Urinary bladder (tissue), 3 donors: ENCODE measurements at regions not wholly inside any gene's neighbourhood (a gene's known extent, or its start where the extent isn't known, plus 50 kb on each side); places are given as distances from the start of the nearest gene placed in this dataset.

Experiments used
- DNase-seq: peaks from one replicate; pipeline ENCODE4 v3.0.0-alpha.2; 2015; ENCODE audit errors: extremely low spot score
- H3K27ac ChIP-seq: one replicate; pipeline ENCODE4 v1.5.1; 2013; ENCODE audit warnings: low read depth, mild to moderate bottlenecking, moderate library complexity
- H3K36me3 ChIP-seq: one replicate; pipeline ENCODE4 v1.6.1; 2013; ENCODE audit warnings: mild to moderate bottlenecking, moderate library complexity; ENCODE audit not compliant: insufficient read depth
- H3K4me1 ChIP-seq: one replicate; pipeline ENCODE4 v1.6.1; 2013; ENCODE audit warnings: mild to moderate bottlenecking, moderate library complexity; ENCODE audit not compliant: insufficient read depth
- H3K4me3 ChIP-seq: one replicate; pipeline ENCODE4 v1.5.1; 2013; ENCODE audit warnings: low read depth, low read length
- WGBS: extraction: QIAGEN DNeasy Blood & Tissue Kit; methylation state at CpG from one replicate; pipeline ENCODE4 v1.1.7; 2013; 5-methylcytosine and 5-hydroxymethylcytosine counted together
- donor health status: healthy with polysubstance abuse.
- donor health status: healthy.

DNA sequence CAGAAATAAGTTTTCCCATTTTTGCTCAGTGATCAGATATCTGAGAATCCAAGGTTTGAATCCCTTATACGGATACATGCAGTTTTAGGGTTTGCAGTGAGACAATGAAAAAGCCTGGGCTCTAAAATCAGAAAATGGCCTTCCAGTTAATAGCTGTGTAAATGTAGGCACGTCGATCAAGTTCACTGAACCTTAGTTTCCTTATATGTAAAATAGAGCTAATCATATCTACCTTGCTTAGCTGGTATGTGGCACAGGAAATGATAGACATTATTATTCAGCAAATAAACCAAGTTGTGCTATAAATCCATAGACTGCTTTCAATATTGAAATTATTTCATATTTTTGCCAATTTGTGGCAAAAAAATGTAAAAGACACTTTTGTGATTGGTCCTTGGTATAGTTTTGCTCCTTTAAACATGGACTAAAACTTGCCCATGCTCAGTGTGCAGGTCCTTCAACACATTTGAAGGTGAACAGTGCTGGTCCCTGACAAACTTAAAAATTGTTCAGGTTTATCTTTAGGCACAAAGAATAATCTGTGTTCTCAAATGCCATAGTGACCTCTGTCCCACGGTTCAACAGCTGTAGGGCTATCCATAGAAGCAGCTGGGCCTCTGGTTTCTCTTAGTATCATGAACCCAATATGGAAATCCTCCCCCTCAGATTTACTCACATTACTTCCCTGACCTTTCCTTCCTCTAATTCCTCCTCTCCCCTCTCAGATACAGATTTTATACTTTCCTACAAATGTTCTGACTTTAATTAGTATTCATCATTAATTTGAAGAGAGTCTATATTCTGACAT, 51.0 kb downstream of the CCDC54 start:
- Histone ChIP-seq H3K36me3 (no peaks in the 10 kb centered on the region), H3K27ac (no peak overlapping the region), H3K4me1 (peaks cover 2% of the 10 kb centered on the region), H3K4me3 (no peak overlapping the region)
- no peak for DNase-seq
- 79% methylated on average over 4 of the region's 4 CpGs for WGBS

DNA sequence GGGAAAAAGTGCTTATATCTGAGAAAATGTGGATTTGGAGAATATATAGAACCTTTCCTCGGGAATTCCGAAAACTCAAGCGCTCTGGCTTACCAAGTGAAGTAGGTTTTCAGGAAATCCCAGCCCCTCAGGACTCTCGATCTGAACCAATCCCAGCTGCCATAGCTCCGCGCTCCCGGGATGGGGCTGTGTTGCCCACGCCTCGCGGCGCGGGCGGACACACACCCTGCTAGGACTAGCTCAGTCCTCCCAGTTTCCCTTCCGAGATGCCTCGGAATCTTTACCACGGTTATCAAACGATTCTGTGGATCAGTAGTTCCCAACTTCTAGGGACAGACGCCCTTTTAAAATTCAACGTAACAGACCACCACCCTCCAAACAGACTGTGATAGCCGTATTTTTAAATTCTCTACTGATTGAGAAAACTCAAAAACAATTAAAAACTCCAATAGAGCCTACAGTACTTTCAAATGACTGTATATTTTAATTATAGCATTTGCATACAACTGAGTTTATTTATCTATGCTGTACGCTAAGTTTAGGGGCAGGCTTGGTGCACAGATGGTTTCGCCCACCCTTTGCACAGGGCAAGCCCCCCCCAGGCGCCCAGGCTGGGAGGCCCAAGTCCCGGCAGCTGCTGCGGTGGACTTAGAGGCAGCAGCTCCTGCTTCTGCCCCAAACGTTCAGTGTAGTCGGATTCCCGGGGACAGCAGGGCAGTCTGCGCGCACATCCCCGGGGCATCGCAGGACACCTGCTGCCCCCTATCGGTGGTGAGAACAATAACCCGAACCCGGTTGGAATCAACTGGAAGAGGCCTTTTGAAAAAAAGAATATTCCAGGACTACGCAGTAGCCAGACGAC, 52.3 kb downstream of the CCDC54 start:
- DNase-seq = no peak
- Histone ChIP-seq H3K4me3 (peak overlapping the region; percentile 22), H3K27ac (no peak overlapping the region), H3K36me3 (no peaks in the 10 kb centered on the region), H3K4me1 (peaks cover 2% of the 10 kb centered on the region)
- WGBS = 7% methylated on average over 37 of the region's 37 CpGs

DNA sequence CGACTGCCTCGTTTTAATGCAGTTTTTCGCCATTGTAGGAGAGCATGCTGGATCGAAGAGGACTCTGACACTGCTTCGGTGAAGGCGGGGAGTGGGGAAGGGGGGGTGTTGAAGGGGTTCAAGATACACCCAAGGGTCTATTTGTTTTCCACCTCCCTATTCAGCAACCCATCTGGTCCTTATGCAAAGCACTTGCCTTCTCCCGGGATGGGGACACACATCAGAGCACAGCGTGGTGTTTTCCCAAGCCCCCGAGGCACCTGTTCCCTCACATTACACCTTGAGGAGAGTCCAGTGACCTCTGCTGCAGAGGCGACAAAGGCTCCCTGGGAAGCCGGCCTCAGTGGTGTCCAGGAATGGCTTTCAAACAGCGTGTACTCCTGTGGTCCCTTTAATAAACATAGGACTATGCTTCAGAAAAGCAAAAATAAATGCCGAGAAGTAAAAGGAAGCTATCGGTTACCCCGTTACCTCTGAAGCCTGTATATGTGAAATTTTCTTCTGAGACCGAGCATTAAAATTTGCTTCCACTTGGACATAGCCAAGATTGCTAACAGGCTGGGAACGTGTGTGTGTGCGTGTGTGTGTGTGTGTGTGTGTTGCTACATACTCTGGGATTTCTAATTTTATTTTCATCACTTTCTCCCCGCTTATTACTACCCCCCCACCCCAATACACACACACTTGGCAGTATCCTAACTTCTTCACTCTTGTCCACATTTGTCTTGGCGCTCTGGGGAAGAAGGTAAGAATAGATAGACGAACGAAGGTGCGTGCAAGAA, 53.2 kb downstream of the CCDC54 start:
- peaks cover 2% of the 10 kb centered on the region for H3K4me1 ChIP-seq
- no peaks in the 10 kb centered on the region for H3K36me3 ChIP-seq
- H3K4me3 ChIP-seq = peak overlapping the region; percentile 79
- 9% methylated on average over 23 of the region's 23 CpGs for WGBS
- no peak for DNase-seq
- no peak overlapping the region for H3K27ac ChIP-seq

DNA sequence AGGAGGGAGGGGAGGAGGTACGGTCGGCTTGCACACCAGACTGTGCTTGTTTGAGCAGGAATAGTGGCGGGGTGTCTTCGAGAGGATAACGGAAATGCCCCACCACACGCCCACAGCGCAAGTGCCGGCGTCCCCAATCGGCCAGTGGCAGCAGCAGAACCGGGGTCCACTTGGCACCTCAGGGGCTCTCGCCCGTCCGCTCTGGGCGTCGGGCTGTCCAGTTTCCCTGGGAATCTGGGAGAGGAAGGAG, 53.7 kb downstream of the CCDC54 start:
- H3K4me3 ChIP-seq = peak overlapping the region; percentile 79
- DNase-seq = no peak
- H3K4me1 ChIP-seq = peaks cover 2% of the 10 kb centered on the region
- WGBS = under 1% methylated on average over 16 of the region's 16 CpGs
- peak overlapping the region; percentile 92 for H3K27ac ChIP-seq
- H3K36me3 ChIP-seq = no peaks in the 10 kb centered on the region

DNA sequence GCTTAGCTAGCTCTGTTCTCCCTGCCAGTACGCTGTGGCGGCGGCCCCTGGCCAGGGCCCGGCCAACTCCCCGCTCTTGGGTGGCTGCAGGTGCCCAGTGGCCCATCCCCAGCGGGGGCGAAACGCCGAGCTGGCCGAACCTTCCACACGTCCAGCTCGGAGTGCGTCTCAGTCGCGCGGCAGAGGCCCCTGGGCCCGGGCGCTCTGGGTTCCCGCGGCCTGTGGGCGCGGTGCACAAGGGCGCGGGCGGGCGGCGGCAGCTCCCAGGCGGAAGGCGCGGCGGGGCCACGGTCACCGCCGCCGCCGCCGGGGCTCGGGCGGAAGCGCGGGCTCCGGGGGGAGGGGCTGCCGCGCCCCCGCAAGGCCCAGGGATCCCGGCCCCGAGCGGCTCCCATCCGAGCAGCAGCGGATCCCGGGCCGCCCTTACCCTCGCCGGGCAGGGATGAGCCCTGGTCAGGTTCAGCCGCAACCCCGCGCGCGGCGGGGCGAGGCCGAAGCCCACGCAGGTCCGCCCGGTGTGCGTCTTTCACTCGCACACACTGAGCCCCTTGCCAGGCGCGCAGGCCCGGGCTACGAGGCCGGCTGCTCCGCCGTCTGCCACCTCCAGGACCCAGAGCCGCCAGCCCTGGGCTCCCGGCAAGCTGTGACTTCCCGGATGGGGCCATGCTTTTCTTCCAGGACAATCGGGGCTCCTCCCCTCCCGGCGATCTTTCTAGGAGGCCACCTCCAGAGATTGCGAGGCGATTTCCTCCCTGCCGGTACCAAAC, 54.2 kb downstream of the CCDC54 start:
- peaks cover 2% of the 10 kb centered on the region for H3K4me1 ChIP-seq
- under 1% methylated on average over 82 of the region's 83 CpGs for WGBS
- H3K36me3 ChIP-seq = no peaks in the 10 kb centered on the region
- H3K4me3 ChIP-seq = peak overlapping the region; percentile 79
- DNase-seq = no peak
- H3K27ac ChIP-seq = peak overlapping the region; percentile 92

DNA sequence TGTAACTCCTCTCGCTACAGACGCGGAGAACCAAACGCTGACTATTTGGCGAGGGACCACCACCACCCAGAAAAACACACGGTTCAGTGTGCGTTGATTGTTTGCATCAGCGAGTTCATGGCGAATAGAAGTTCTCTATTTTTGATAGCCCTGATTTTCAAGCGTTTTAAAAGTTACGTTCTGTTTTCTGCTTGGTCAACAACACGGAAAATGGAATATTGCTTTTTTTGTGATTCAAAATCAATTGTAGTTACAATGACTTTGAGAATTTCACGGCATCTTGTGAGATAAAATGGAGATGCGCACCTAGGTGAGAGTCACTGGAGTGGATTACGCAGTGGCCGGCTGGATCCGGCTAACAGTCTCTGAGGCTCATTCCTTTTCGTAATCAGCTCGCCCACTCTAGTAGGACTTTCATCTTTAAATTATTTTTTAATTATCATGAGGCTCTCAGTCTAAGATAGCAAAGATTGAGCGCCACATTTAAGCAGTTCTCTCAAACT, 54.8 kb downstream of the CCDC54 start:
- Histone ChIP-seq H3K4me1 (peaks cover 2% of the 10 kb centered on the region), H3K4me3 (peak overlapping the region; percentile 79), H3K27ac (peak overlapping the region; percentile 92), H3K36me3 (no peaks in the 10 kb centered on the region)
- no peak for DNase-seq
- 5% methylated on average over 20 of the region's 20 CpGs for WGBS

DNA sequence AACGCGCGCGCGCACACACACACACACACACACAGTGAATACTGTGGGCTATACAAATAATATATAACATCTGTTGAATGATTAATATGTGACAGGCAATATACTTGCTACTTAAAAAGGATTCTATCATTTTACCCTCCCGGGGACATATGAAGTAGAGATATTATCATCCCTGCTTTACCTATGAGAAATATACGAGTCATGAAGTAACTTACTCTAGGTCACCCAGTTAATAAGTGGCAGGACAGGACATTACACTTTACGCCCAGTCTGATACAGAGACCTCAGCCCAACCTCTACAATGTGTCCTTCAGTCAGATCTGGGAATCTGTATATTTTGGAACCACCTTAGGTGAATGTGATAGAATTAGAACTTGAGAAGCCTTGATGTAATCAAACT, 55.4 kb downstream of the CCDC54 start:
- 67% methylated on average over 8 of the region's 8 CpGs for WGBS
- no peak overlapping the region for H3K27ac ChIP-seq

DNA sequence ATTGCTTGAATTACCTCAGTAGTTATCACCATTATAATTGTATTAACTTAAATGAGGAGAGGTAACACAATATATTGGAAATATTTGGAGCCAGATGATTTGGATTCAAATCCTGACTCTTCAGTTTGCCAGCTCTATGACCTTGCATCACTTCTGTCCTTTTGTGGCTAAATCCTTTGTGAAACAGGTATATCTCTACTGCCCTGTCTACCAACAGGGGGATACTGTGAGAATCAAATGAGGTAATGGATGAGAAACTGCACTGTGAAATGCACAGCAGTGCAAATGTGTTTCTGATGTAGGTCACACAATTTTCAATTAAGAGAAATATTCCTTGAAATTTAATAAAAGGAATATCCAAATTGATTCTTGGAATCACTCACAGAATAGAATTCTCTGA, 58.8 kb downstream of the CCDC54 start:
- Histone ChIP-seq H3K27ac (no peak overlapping the region), H3K36me3 (no peaks in the 10 kb centered on the region), H3K4me1 (no peaks in the 10 kb centered on the region), H3K4me3 (no peak overlapping the region)
- no peak for DNase-seq

More for the DNA sequence above, 55.4 kb downstream of the CCDC54 start:
- Histone ChIP-seq H3K36me3 (no peaks in the 10 kb centered on the region), H3K4me3 (no peak overlapping the region), H3K4me1 (peaks cover 2% of the 10 kb centered on the region)
- no peak for DNase-seq

DNA sequence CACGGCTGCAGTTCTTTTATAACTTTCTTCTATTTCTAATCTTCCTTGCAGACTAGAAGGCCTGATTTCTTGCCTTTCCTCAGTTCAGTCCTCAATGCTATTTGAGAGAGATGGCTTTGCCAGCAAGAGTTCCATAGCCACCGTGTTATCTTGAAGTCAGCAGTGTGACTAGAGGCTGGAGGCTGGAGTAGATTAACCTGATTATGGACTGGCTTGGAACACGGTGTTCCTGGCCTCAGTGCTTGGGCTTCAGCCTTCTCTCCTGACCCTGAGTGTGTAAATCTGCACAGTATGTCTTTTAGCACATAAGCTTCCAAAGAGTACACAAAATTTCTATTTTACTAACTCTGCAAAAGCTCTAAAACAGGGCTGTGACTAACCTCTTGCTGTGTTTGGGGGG, 61.4 kb downstream of the CCDC54 start:
- no peak for DNase-seq

DNA sequence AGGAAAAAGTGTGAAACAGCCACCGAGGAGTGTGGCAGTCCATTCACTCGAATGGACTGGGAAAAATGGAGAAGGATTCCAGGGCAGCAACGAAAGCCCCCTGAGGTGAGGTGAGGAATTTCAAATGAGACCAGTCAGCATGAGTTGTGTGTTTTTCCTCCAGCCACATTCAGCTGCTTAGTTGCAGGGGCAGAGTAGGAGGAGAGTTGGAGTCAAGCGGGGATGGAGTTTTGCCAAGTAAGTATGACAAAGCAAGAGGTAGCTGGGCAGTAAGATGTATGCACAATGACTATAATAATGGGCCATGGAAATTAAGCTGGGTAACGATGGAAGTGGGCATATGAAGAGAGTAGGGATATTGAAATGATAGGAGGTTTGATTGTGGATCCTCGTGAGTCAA, 64.4 kb downstream of the CCDC54 start:
- Histone ChIP-seq H3K4me3 (no peak overlapping the region), H3K27ac (no peak overlapping the region), H3K4me1 (no peaks in the 10 kb centered on the region), H3K36me3 (no peaks in the 10 kb centered on the region)
- 76% methylated on average over 6 of the region's 6 CpGs for WGBS
- DNase-seq = no peak

More for the DNA sequence above, 61.4 kb downstream of the CCDC54 start:
- Histone ChIP-seq H3K4me1 (no peaks in the 10 kb centered on the region), H3K27ac (no peak overlapping the region), H3K4me3 (no peak overlapping the region), H3K36me3 (no peaks in the 10 kb centered on the region)
- 64% methylated on average over 3 of the region's 3 CpGs for WGBS

DNA sequence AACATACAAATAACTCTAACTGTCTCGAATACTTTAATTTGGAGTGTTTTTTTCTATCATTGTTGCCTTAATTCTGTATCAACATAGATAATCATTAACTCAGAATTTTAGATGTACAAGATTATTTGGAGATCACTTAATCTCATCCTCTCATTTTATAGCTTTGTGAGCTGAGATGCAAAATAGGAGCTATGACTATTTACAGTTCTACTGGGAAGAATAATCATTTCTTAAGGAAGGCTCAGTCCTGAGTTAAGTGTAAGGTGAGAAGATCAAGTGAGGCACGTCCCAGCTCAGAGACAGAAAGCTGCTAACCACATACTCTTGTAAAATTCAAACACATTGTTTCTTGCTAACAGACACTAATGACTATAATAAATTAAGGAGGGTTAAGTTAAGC, 66.2 kb downstream of the CCDC54 start:
- H3K4me1 ChIP-seq = no peaks in the 10 kb centered on the region
- no peak overlapping the region for H3K4me3 ChIP-seq
- 43% methylated on average over 2 of the region's 2 CpGs for WGBS
- H3K36me3 ChIP-seq = no peaks in the 10 kb centered on the region
- H3K27ac ChIP-seq = no peak overlapping the region
- DNase-seq = no peak

DNA sequence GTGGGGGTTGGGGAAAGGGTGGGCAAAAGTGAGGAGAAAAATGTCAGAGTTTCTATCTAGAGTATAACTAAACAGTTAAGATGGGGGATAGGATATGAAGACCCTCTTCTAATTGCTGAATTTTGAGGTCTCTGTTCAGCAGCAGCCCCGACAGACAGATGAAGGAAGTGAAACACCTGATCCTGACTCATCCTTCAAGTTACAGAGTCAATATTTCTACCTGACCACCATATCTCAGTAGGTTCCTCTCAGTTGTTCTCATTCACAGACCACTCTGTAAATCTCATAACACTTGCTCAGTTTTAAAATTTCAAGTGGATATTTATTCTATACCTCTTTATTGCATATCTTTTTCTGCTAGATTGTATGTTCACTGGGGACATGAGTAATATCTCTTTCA, 69.5 kb downstream of the CCDC54 start:
- no peak for DNase-seq
- Histone ChIP-seq H3K27ac (no peak overlapping the region), H3K36me3 (no peaks in the 10 kb centered on the region), H3K4me3 (no peak overlapping the region), H3K4me1 (no peaks in the 10 kb centered on the region)
- 75% methylated on average over 1 of the region's 1 CpG for whole genome bisulfite sequencing

DNA sequence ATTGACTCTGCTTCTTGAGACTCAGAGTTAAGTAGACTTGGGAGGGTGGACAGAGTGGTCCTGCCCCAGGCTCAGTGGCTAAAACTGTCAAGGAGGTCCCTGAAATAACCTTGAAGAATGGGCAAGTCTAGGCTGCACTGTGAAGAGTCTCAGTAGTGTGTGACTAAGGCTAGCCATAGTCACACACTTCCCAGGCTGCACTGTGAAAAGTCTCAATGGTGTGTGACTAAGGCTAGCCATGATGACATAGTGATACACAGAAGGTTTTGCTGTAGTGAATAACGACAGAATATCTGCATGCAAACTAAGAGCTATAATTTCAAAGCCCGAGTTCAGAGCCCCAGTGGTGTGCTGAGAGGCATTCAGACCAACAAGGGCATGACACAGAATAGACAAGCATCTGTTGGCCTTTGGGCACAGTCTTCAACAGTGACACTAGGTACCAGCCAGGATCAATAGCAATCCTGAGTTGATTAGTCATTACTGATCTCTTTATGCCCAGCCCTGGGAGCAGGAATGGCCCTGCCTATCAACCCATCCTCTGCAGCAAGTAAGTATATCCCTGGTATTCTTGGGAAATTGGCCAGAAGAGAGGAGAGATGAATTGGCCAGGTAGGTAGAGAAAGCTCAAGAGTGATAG, 72.4 kb upstream of the BBX start:
- H3K27ac ChIP-seq = no peak overlapping the region
- H3K36me3 ChIP-seq = no peaks in the 10 kb centered on the region
- no peak for DNase-seq
- no peak overlapping the region for H3K4me3 ChIP-seq
- H3K4me1 ChIP-seq = no peaks in the 10 kb centered on the region
- 76% methylated on average over 2 of the region's 2 CpGs for WGBS
